ENCODE measurements at regions not wholly inside any gene's neighbourhood (a gene's known extent, or its start where the extent isn't known, plus 50 kb on each side); places are given as distances from the start of the nearest gene placed in this dataset.

- H3K27ac ChIP-seq, result no peak overlapping the region
- TF ChIP-seq CTCF (IDR thresholded peaks at IDR 0.05; ENCODE audit: poor library complexity) (peak; percentile 27), EZH2 (IDR thresholded peaks at IDR 0.05; ENCODE audit: borderline replicate concordance) (no peak)
Measured at GRCh38 chr7:106779877-106780276, 85.2 kb upstream of the PIK3CG start.

GRCh38 chr7:106781007-106781406 is 84.1 kb upstream of the PIK3CG start:
- Histone ChIP-seq H3K4me2 (no peak overlapping the region), H3K36me3 (replicated peaks; ENCODE audit: insufficient read depth, low read depth) (no peaks in the 10 kb centered on the region), H2AFZ (no peak overlapping the region), H3K4me3 (no peak overlapping the region), H3K27me3 (no peaks in the 10 kb centered on the region), H3K9me2 (replicated peaks; ENCODE audit: insufficient read depth) (no peaks in the 10 kb centered on the region), H3K79me2 (no peaks in the 10 kb centered on the region), H3K27ac (no peak overlapping the region), H3K9me3 (ENCODE audit: low read depth) (no peaks in the 10 kb centered on the region), H4K20me1 (ENCODE audit: insufficient read depth, poor library complexity, severe bottlenecking) (no peaks in the 10 kb centered on the region), H3K4me1 (ENCODE audit: insufficient read depth) (peaks cover 2% of the 10 kb centered on the region)
- DNase-seq (ENCODE audit: low spot score), result no peak
- TF ChIP-seq EZH2 (IDR thresholded peaks at IDR 0.05; ENCODE audit: borderline replicate concordance) (no peak), EZH2phosphoT487 (IDR thresholded peaks at IDR 0.05; ENCODE audit: low read depth, severe bottlenecking, unreplicated experiment) (no peak), CTCF (IDR thresholded peaks at IDR 0.05; ENCODE audit: poor library complexity) (no peak)
- WGBS (ENCODE audit: low lambda C conversion rate, missing lambda C conversion rate), result 92% methylated on average over 2 of the region's 2 CpGs

More at GRCh38 chr7:106779877-106780276, 85.2 kb upstream of the PIK3CG start:
- Histone ChIP-seq H3K4me3 (no peak overlapping the region), H3K4me2 (no peak overlapping the region), H3K9me3 (ENCODE audit: low read depth) (no peaks in the 10 kb centered on the region), H2AFZ (no peak overlapping the region), H3K36me3 (replicated peaks; ENCODE audit: insufficient read depth, low read depth) (no peaks in the 10 kb centered on the region), H3K27me3 (no peaks in the 10 kb centered on the region), H3K9me2 (replicated peaks; ENCODE audit: insufficient read depth) (no peaks in the 10 kb centered on the region), H3K79me2 (no peaks in the 10 kb centered on the region), H3K4me1 (ENCODE audit: insufficient read depth) (peaks cover 3% of the 10 kb centered on the region), H4K20me1 (ENCODE audit: insufficient read depth, poor library complexity, severe bottlenecking) (no peaks in the 10 kb centered on the region)
- 83% methylated on average over 4 of the region's 4 CpGs for WGBS (ENCODE audit: low lambda C conversion rate, missing lambda C conversion rate)
- DNase-seq (ENCODE audit: low spot score), result peak; percentile 69

- H3K27ac ChIP-seq, result no peak overlapping the region
Measured at GRCh38 chr7:106781828-106782544, 83.1 kb upstream of the PIK3CG start.

More at GRCh38 chr7:106781828-106782544, 83.1 kb upstream of the PIK3CG start:
- 95% methylated on average over 1 of the region's 1 CpG for WGBS (ENCODE audit: low lambda C conversion rate, missing lambda C conversion rate)
- Histone ChIP-seq H2AFZ (no peak overlapping the region), H3K9me3 (ENCODE audit: low read depth) (no peaks in the 10 kb centered on the region), H3K27me3 (no peaks in the 10 kb centered on the region), H3K79me2 (no peaks in the 10 kb centered on the region), H3K4me3 (no peak overlapping the region), H3K9me2 (replicated peaks; ENCODE audit: insufficient read depth) (no peaks in the 10 kb centered on the region), H3K4me2 (no peak overlapping the region), H4K20me1 (ENCODE audit: insufficient read depth, poor library complexity, severe bottlenecking) (no peaks in the 10 kb centered on the region), H3K36me3 (replicated peaks; ENCODE audit: insufficient read depth, low read depth) (no peaks in the 10 kb centered on the region), H3K4me1 (ENCODE audit: insufficient read depth) (no peaks in the 10 kb centered on the region)
- no peak for DNase-seq (ENCODE audit: low spot score)
- TF ChIP-seq EZH2phosphoT487 (IDR thresholded peaks at IDR 0.05; ENCODE audit: low read depth, severe bottlenecking, unreplicated experiment), result no peak
- TF ChIP-seq CTCF (IDR thresholded peaks at IDR 0.05; ENCODE audit: poor library complexity), result no peak
- no peak for TF ChIP-seq EZH2 (IDR thresholded peaks at IDR 0.05; ENCODE audit: borderline replicate concordance)
